Peyer's patch (tissue), 4 donors: ENCODE measurements at regions not wholly inside any gene's neighbourhood (a gene's known extent, or its start where the extent isn't known, plus 50 kb on each side); places are given as distances from the start of the nearest gene placed in this dataset.

Experiments
- CTCF ChIP-seq, 6 experiments: fragments of 450-650 bp in 4 of 6; fragments of 200-600 bp in 2 of 6; sonication (generic) in 1 of 6; IDR thresholded peaks; one replicate each; pipeline ENCODE4 v1.5.1; 2017 to 2019; ENCODE audit warnings: antibody characterized with exemption in 6 of 6, mild to moderate bottlenecking in 3 of 6, moderate library complexity in 1 of 6
- POLR2A ChIP-seq, 2 donors: fragments of 450-650 bp; IDR thresholded peaks; one replicate each; pipeline ENCODE4 v1.5.1; 2017; ENCODE audit warnings: antibody characterized with exemption in 2 of 2, mild to moderate bottlenecking in 2 of 2, moderate library complexity in 2 of 2

GRCh38 chr14:98137131-98138025 lies 1134.6 kb downstream of the BCL11B start:
- TF ChIP-seq CTCF (IDR thresholded peaks at IDR 0.05) (no peak), POLR2A (IDR thresholded peaks at IDR 0.05) (no peak)
